Activated T-cell treated with anti-CD3 and anti-CD28 coated beads, Interleukin-2, amount 50 U/mL, for 48 hours (primary cell): ENCODE measurements at regions not wholly inside any gene's neighbourhood (a gene's known extent, or its start where the extent isn't known, plus 50 kb on each side); places are given as distances from the start of the nearest gene placed in this dataset.

Experiments used
- DNase-seq, 2 experiments: peaks; one replicate each; pipeline ENCODE4 v3.0.0-alpha.2; 2020

DNA sequence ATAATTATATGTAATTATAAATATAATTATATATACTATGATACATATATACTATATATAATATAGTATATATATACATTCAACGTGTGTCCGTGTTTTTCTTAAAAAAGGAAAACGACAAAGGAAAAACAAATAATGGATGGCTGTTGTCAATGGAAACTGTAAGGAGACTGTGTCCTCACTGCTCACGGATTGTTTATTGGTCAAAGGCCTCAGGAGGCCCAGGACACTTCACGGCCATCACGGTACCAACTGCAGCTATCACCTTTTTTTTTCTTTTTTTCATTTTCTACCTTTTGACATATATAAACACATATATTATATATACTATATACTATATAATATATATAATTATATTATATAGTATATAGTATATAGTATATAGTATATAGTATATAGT, 113.4 kb downstream of the SPTSSA start:
- DNase-seq, result no peak

GRCh38 chr14:34347683-34348082, 114.4 kb downstream of the SPTSSA start:
- no peak for DNase-seq

GRCh38 chr14:34345718-34346465, 116.1 kb downstream of the SPTSSA start:
- no peak for DNase-seq

DNA sequence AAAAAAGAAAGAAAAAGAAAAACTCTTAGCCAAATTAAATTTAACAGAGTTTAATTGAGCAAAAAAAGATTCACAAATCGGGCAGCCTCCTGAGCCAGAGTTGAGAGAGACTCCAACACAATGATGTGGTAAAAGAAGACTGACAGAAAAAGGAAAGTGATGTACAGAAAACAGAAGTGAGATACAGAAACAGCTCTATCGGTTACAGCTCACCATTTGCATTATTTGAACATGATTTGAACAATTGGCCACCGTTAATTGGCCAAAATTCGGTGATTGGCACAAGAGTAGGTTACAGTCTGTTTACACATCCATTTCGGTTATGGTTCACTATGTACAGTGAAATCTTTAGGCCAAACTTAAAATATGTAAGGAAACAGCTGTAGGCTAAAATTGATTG, 117.7 kb downstream of the SPTSSA start:
- DNase-seq, result no peak

- DNase-seq, result no peak
These were observed 121.9 kb downstream of the SPTSSA start for GRCh38 chr14:34340025-34340625.

- no peak for DNase-seq
These were observed 124.0 kb downstream of the SPTSSA start for GRCh38 chr14:34338056-34338455.

- no peak for DNase-seq
These were observed 125.5 kb downstream of the SPTSSA start for GRCh38 chr14:34336501-34336900.

DNA sequence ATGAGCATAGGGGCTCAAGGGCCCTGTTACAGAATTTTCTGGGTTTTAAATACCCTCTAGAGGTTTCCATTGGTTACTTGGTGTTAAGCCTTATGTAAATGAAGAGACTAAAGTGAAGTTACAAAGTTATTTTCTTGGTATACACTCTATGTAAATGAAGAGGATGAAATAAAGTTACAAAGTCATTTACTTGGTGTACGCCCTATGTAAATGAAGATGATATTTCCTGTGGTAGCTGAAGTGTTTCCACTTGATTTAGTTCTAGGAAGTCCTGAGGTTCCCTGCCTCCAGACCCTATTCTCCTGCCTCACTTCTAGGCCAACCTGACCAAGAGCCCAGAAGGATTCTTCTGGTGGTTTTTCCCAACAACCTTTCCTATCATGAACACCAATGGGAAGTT, 126.1 kb downstream of the SPTSSA start:
- no peak for DNase-seq

DNA sequence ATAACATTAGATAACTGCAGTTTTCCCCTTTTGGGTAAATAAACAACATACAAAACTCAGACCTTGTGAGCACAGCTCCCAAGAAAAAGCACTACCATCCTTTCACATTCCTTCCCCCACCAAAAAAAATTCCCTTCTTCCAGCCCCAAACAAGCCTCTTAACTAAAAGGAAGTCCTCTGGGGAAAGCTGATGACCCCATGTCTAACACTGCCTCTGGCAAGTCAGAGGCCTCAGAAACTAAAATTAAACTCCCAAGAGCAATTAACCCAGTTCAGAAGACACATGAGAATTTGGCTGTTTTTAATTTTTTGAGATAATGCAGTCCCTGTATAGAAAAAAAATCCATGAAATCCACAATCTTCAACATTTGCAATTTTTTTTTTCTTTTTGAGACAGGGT, 127.7 kb downstream of the SPTSSA start:
- no peak for DNase-seq

- peak; percentile 77 to 78 for DNase-seq
These were observed 130.1 kb downstream of the SPTSSA start for GRCh38 chr14:34331728-34332623.

DNA sequence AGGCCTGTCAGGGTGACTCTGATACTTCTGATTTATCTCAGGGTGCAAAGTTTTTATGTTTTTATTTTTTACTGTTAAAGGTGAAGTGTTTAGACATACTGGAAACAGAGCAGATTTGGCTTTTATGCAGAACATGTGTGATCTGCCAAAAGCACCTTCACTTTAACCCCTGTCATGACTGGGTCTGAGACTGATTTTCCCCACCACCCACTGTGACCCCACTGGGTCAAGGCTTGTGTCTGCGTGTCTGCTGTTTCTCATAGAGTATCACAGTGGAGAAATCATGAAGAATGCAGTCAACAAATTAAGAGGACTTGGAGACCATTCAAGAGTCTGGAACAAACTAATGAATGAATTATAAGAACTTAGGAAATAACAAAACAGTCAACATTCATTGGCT, 131.2 kb downstream of the SPTSSA start:
- DNase-seq, result no peak

DNA sequence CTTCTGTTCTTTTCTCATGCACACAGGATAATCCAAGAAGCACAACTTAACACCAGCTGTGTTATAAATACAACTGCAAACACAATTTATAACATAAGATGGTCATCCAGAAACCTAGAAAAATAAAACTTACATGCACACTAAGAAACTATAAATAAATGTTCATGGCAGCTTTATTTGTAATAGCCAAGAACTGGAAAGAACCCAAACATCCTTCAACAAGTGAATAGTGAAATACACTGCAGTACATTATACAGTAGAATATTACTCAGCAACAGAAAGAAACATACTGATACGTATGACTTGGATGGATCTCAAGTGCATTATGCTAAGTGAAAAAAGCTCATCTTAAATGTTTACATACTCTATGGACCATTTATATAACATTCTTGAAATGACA, 132.7 kb downstream of the SPTSSA start:
- DNase-seq, result no peak

- no peak for DNase-seq
These were observed 133.9 kb downstream of the SPTSSA start for GRCh38 chr14:34328178-34328577.

- DNase-seq, result no peak
These were observed 136.5 kb downstream of the SPTSSA start for GRCh38 chr14:34325493-34325892.

DNA sequence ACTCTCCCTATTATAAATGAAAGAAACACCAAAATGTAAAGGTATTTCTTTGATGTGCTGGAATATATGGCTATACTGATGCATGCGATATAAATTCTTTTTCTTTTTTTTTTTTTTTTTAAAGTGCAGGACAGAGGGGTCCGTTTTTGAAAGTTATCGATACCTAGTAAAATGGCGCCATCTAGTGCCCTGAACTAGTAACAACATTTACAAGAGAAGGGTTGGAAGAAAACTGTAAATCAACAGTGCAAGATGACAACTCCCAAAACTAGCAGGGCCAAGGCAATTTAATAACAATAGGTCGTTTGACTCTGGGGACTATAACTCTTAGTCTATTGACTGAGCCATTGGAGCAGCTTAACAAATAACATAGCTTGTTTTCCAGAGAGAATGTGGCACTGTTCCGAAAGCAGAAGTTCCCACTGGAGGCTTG, 137.7 kb downstream of the SPTSSA start:
- no peak for DNase-seq

DNA sequence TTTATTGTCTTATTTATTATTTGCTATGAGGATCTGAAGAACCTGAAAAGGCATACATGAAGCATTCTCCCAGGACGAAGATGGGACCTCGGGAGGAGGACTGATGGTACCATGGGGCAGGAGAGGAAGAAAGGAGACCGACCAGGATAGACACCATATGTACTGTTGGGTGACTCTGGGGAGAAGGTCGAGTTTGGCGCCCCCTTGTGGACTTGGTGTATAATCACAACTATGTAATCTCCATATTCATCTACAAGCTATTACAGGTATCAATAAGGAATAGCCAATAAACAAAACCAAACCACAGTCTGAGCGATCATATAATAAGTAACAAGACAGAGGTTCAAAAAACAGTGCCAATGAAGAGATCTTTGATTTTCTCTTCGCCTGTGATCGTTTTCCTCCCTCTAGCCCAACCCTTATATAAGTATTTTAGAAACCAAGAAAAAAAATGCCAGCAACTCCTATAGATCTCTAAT, 139.1 kb downstream of the SPTSSA start:
- DNase-seq, result peak; percentile 80 to 85

- DNase-seq, result no peak
These were observed 142.9 kb downstream of the SPTSSA start for GRCh38 chr14:34319140-34319539.

GRCh38 chr14:34318014-34318413, 144.0 kb downstream of the SPTSSA start:
- no peak for DNase-seq

DNA sequence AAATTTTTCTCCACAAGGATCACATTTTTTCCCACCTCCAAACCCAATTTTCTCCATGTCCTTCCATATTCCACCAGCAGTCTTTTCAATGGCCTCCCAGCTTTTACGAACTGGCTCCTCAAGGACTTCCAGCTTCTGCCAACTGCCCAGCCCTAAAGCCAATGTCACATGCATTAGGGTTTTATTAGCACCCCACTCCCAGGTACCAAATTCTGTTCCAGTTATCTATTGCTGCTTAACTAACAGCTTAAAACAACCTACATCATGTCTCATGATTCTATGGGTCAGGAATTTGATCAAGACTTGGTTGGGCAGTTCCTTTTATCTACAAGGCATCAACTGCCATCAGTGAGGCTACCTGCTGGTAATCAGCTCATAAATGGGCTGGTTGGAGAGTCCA, 151.3 kb downstream of the SPTSSA start:
- no peak for DNase-seq

DNA sequence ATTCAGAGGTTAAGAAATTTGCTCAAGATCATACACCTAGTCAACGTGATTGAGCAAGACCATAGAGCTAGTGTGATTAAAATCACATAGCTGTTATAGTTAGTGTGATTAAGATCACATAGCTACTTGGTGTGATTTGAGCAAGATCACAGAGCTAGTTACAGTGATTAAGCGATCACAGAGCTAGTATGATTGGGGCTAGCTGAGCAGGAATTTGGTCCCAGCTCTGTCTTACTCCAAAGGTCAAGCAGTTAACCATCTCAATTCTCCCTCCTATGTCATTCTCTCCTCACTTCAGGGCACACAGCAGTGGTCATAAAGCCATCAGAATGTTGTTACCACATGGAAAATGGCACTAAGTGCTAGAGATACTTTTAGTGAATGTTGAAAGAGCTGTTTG, 158.2 kb downstream of the SPTSSA start:
- DNase-seq, result no peak

DNA sequence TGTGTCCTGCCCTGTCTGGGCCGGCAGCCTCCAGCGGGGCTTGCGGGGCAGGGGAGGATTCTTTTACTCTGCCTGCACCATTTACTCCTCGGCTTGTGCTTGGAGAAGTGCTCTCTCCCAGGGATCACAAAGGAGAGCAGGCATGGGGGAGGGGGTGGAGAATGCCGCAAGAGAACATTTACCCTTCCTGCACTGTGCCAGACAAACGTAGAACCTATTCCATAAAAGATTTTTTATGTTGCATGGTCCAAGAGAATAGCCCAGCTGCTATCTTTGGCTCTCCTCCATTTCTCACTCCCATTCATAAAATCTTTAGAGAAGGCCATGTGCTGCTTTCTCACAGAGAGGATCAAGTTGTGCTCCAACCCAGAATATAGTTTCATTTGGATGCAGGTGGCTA, 159.4 kb downstream of the SPTSSA start:
- DNase-seq, result no peak

DNA sequence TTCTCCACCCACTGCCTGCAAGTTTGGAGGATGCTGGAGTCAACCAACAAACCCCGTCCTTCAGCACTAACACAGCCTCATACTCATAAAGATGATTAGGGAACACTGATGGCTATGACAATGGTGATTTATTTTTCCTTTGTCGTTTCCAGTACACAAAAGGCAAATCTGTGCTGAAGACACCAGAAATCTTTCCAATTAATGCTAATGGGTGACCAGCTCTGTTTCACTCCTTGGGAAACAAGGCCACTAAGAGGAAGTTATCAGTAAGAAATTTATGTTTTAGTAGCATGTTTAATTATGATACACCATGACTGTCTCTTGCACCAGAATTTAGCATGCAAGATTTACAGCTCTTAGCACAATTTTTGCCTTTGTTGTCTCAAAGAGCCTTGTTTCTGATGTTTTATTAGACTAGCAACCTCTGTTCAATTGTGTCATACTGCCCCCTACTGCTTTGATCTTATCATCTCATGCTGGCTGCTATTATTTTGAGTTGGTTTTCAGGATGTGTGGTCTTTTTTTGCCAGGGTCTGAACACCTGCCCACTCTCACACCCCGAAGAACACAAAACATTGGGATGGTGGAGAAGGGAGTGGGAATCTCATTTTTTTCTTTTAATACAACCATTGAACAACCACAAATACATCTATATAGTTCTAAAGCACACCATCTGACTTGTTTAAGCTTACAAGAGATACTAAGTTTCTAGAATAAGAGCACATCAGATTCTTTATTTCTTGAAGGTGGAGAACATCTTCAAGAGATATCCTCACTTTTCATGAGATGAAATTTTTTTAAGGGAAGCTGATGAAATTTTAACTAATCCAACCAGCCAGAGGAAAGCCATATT, 160.9 kb downstream of the SPTSSA start:
- DNase-seq, result no peak

DNA sequence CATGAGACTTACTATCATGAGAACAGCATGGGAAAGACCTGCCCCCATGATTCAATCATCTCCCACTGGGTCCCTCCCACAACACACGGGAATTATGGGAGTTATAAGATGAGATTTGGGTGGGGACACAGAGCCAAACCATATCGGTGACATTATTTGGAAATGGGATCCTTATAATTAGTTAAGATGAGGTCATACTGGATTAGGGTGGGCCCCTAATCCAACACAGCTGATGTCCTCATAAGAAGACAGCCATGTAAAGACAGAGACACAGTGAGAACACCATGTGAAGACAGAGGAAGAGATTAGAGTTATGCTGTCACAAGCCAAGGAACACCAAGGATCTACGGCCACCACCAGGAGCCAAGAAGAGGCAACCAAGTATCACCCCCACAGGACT, 161.7 kb downstream of the SPTSSA start:
- DNase-seq, result no peak
